Activated T-cell treated with anti-CD3 and anti-CD28 coated beads for 1 hour (primary cell): ENCODE measurements at regions not wholly inside any gene's neighbourhood (a gene's known extent, or its start where the extent isn't known, plus 50 kb on each side); places are given as distances from the start of the nearest gene placed in this dataset.

Experiments
- DNase-seq: peaks from one replicate; pipeline ENCODE4 v3.0.0-alpha.2; 2020; ENCODE audit warnings: low read depth

GRCh38 chrX:38856670-38857265 is 55.5 kb downstream of the MID1IP1 start:
- no peak for DNase-seq

GRCh38 chrX:38857736-38858523 is 56.7 kb downstream of the MID1IP1 start:
- no peak for DNase-seq

GRCh38 chrX:38859602-38860001 is 58.3 kb downstream of the MID1IP1 start:
- DNase-seq, result no peak

- no peak for DNase-seq
These were observed 59.1 kb downstream of the MID1IP1 start for GRCh38 chrX:38860106-38861013.

GRCh38 chrX:38861489-38861888 is 60.2 kb downstream of the MID1IP1 start:
- DNase-seq, result no peak

- no peak for DNase-seq
These were observed 60.8 kb downstream of the MID1IP1 start for GRCh38 chrX:38862100-38862499.

- no peak for DNase-seq
These were observed 62.9 kb downstream of the MID1IP1 start for GRCh38 chrX:38864165-38864564.

- no peak for DNase-seq
These were observed 67.1 kb downstream of the MID1IP1 start for GRCh38 chrX:38868321-38868720.

- no peak for DNase-seq
These were observed 67.7 kb downstream of the MID1IP1 start for GRCh38 chrX:38868941-38869401.

GRCh38 chrX:38870361-38870895 is 69.2 kb downstream of the MID1IP1 start:
- no peak for DNase-seq

- no peak for DNase-seq
These were observed 70.1 kb downstream of the MID1IP1 start for GRCh38 chrX:38871129-38872029.

GRCh38 chrX:38877366-38877765 is 76.1 kb downstream of the MID1IP1 start:
- no peak for DNase-seq

GRCh38 chrX:38878641-38879340 is 77.5 kb downstream of the MID1IP1 start:
- DNase-seq, result no peak

GRCh38 chrX:38879631-38880220 is 78.5 kb downstream of the MID1IP1 start:
- no peak for DNase-seq

GRCh38 chrX:38880296-38880854 is 79.1 kb downstream of the MID1IP1 start:
- no peak for DNase-seq

GRCh38 chrX:38881066-38881465 is 79.8 kb downstream of the MID1IP1 start:
- DNase-seq, result no peak

- no peak for DNase-seq
These were observed 80.5 kb downstream of the MID1IP1 start for GRCh38 chrX:38881727-38882126.

- no peak for DNase-seq
These were observed 81.8 kb downstream of the MID1IP1 start for GRCh38 chrX:38882894-38883626.

GRCh38 chrX:38886112-38886511 is 84.9 kb downstream of the MID1IP1 start:
- DNase-seq, result no peak
